Omental fat pad (tissue), 3 donors: ENCODE measurements at regions not wholly inside any gene's neighbourhood (a gene's known extent, or its start where the extent isn't known, plus 50 kb on each side); places are given as distances from the start of the nearest gene placed in this dataset.

ENCODE experiments used
- ATAC-seq: fragments of 150-250 bp; one replicate; pipeline ENCODE4 v1.9.1; 2016; ENCODE audit warnings: mild to moderate bottlenecking, moderate library complexity; ENCODE audit not compliant: low FRiP score
- DNase-seq: peaks from one replicate; pipeline ENCODE4 v3.0.0-alpha.2; 2019; ENCODE audit warnings: low spot score
- CTCF ChIP-seq, 3 donors: fragments of 450-650 bp; IDR thresholded peaks; one replicate each; pipeline ENCODE4 v1.5.1; 2016 to 2017; ENCODE audit warnings: antibody characterized with exemption in 3 of 3, mild to moderate bottlenecking in 3 of 3, moderate library complexity in 2 of 3

- no peak for DNase-seq
- no peak for ATAC-seq
- TF ChIP-seq CTCF (IDR thresholded peaks at IDR 0.05): no peak
These were observed 233.9 kb upstream of the ZNF217 start for GRCh38 chr20:53827292-53828087.

GRCh38 chr20:53826597-53827291 lies 233.1 kb upstream of the ZNF217 start:
- no peak for DNase-seq
- no peak for TF ChIP-seq CTCF (IDR thresholded peaks at IDR 0.05)
- ATAC-seq: no peak

GRCh38 chr20:53826090-53826489 lies 232.5 kb upstream of the ZNF217 start:
- ATAC-seq (no peak), DNase-seq (no peak)
- TF ChIP-seq CTCF (IDR thresholded peaks at IDR 0.05): no peak

- TF ChIP-seq CTCF (IDR thresholded peaks at IDR 0.05): no peak
- DNase-seq: no peak
These were observed 231.6 kb upstream of the ZNF217 start for GRCh38 chr20:53825282-53825681.

GRCh38 chr20:53824779-53825178 lies 231.1 kb upstream of the ZNF217 start:
- ATAC-seq: no peak
- no peak for TF ChIP-seq CTCF (IDR thresholded peaks at IDR 0.05)
- DNase-seq: no peak

More at GRCh38 chr20:53825282-53825681, 231.6 kb upstream of the ZNF217 start:
- no peak for ATAC-seq

- DNase-seq (no peak), ATAC-seq (no peak)
These were observed 229.6 kb upstream of the ZNF217 start for GRCh38 chr20:53823121-53823764.

More at GRCh38 chr20:53823121-53823764, 229.6 kb upstream of the ZNF217 start:
- TF ChIP-seq CTCF (IDR thresholded peaks at IDR 0.05): no peak
